ENCODE measurements at regions not wholly inside any gene's neighbourhood (a gene's known extent, or its start where the extent isn't known, plus 50 kb on each side); places are given as distances from the start of the nearest gene placed in this dataset.
"Not testable (repeated sequence)": the region's sequence is repeated elsewhere in the genome, so short reads cannot be mapped to it uniquely, and the experiment has no call there.

- DNase-seq (ENCODE audit: low spot score), result no peak
Measured at GRCh38 chr20:12458241-12458640, 540.5 kb downstream of the BTBD3 start.

DNA sequence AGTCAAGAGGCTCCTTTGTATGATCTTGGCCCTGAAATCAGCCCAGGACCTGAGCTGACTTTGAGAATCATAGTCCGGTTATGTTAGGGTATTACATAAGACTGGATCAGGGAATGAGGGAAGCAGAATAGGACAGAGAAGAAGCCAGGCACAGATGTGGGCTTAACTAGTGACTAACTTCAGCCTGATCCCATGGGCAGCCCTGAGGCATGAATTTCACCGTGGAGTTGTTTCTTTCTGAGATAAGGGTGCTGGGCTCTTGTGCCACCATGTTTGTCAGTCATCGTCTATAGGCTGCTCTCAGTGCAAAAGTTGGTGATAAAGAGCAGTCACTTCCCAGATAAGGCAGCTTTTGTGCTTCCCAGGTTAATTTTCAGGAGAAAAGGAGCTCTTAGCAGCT, 544.7 kb upstream of the SPTLC3 start:
- no peak for DNase-seq (ENCODE audit: low spot score)

- DNase-seq (ENCODE audit: low spot score), result no peak
Measured at GRCh38 chr20:12466915-12467314, 541.9 kb upstream of the SPTLC3 start.

GRCh38 chr20:12467758-12468157, 541.0 kb upstream of the SPTLC3 start:
- no peak for DNase-seq (ENCODE audit: low spot score)

DNA sequence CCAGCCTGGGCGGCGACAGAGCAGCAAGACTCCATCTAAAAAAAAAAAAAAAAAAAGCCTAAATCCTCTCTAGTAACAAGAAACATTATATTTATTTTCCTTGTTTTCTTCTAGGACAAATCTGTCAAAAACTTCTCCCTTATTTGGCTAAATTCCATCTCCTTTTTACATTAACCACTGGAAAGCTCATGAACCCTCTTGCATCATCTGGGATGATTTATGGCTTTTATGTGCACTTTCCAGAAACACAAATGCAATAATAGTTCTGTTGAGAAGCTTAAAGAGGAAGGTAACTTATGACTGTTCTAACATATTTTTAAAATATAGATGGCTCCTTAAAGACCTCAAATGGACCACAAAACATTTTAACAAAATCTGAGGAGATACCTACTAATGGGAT, 526.1 kb upstream of the SPTLC3 start:
- DNase-seq (ENCODE audit: low spot score), result no peak

DNA sequence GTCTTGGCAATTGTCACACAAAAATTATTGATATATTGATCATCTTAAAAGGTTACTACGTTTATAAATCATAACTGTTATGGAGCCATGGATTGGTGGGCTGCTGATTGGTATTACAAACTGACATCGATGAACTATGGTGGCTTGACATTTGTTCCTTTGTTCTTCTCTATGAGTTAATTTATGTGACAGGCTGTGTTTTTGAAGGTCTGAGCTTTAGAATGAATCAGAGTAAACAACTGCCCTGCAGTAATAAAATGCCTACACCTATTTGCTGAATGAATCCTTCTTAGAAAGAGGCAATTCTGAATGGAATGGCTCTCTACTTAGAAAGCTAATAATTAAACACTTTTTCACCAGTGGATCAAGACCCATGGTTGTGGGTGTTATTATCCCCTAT, 506.3 kb upstream of the SPTLC3 start:
- DNase-seq (ENCODE audit: low spot score), result no peak

GRCh38 chr20:12504779-12505178, 504.0 kb upstream of the SPTLC3 start:
- DNase-seq (ENCODE audit: low spot score), result no peak

DNA sequence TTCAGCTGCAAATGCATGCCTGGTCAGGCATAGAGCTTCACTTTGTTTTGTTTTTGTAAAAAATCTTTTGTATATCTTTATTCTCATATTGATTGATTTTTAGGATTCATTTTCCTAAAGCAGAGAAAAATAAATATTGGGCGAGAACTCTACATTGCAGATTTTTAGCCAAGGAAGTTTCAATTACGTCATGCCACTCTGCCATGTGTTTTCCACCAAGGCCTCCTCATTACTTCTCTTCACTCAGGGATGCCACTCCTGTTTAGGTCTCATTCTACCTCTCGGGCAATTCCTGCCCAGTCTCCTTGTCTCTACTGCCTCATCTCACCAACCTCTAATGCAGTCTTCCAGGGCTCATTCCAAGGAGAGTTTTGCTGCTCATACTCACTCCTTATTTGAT, 497.3 kb upstream of the SPTLC3 start:
- DNase-seq (ENCODE audit: low spot score), result no peak

DNA sequence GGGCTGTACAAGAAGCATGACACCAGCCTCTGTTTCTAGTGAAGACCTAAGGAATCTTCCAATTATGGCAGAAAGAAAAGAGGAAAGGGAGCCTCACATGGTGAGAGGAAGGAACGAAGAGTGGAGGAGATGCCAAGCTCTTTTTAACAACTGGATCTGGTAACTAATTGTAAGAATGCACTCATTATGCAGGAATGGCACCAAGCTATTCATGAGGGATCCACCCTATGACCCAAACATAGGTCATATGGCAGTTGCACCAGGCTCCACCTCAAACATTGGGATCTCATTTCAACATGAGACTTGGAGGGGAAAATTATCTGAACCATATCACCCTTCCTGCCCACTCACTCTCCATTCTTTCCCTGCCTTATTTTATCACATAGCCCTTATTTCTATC, 496.0 kb upstream of the SPTLC3 start:
- DNase-seq (ENCODE audit: low spot score), result no peak

- no peak for DNase-seq (ENCODE audit: low spot score)
Measured at GRCh38 chr20:12528104-12528503, 480.7 kb upstream of the SPTLC3 start.

DNA sequence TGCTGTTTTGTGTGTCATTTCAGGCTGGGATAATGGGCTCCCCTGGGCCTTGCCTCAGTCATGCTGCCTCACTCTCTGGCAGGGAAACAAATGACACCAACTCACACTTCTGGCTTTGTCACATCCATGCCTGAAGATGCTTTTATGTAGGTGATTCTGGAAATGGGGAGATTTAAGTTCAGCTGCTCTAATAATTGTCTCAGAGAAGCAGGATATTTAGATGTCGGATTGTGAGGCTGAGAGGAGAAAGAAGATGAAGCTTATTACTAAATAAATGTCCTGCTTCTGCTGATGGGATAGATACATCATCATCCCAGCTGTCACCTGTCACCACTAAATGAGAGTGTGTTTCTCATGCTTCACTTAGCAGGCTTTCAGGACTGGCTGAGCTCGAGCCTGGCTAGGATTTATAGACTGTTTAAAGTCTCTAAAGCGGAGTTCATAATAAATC, 480.2 kb upstream of the SPTLC3 start:
- DNase-seq (ENCODE audit: low spot score), result no peak

DNA sequence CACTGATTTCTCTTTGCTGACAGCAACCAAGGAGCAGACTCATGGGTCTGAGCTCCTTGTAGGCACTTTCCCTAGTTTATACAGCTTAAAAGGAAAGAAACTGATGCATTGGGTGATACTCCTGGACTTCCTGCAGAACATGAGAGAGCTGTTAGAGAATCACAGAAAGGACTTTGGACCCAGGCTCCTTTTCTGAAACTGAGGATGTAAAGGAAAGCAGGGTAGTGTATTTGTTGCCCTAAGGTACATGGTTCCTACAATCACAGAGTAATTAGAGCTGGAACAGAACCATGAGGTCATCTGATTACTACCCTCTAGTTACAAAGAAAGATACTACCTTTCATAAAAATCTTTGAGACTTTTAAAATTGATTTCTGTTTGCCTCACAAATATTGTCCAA, 477.1 kb upstream of the SPTLC3 start:
- DNase-seq (ENCODE audit: low spot score), result no peak

GRCh38 chr20:12535316-12535715, 473.5 kb upstream of the SPTLC3 start:
- DNase-seq (ENCODE audit: low spot score), result no peak

DNA sequence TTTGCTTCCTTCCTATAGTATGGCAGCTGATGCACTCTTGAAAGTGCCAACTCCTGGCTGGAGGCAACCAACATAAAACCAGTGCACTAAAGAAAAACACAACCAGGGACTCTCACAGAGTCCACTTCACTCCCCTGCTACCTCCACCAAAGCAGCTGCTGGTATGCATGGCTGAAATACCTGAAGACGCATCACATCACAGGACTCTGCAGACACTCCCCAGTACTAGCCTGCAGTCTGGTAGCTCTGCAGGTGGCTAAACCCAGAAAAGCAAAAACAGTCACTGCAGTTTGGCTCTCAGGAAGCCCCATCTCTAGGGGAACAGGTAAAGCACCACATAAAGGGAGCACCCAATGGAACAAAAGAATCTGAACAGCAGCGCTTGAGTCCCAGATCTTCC, 473.0 kb upstream of the SPTLC3 start:
- no peak for DNase-seq (ENCODE audit: low spot score)

DNA sequence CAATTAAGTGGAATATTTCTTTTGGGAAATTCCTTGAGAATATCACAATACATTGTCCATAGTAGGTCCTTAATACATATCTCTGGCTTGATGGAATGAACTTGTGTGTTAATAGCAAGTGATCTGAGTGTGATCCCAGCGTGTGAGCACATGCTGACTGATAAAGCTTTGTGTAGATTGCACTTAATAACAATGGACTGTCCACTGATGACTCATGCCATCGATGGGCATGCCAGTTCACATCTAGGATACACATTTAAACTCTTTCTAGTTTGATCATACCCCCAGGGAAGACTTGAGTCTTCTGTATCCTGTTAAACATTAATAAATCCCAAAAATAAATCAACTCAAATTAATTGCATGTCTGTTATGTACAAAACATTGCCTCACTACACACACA, 454.3 kb upstream of the SPTLC3 start:
- no peak for DNase-seq (ENCODE audit: low spot score)

DNA sequence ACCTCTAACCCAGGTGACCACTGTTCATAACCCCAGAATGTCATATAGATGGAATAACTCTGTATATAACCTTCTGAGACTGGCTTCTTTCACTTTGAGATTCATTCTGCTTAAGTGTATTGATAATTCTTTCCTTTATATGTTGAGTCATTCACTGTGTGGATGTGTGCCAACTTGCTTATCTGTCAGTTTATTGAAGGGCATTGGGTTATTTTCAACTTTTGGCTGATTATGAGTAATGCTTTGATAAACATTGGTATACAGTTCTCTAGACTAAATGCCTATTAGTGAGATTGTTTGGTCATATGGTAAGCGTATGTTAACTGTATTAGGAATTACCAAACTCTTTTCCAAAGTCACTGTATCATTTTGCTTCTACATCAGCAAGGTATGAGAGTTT, 453.4 kb upstream of the SPTLC3 start:
- peak; percentile 33 for DNase-seq (ENCODE audit: low spot score)

- DNase-seq (ENCODE audit: low spot score), result not testable (repeated sequence)
Measured at GRCh38 chr20:12555849-12556248, 452.9 kb upstream of the SPTLC3 start.

GRCh38 chr20:12557224-12557623, 451.5 kb upstream of the SPTLC3 start:
- no peak for DNase-seq (ENCODE audit: low spot score)

DNA sequence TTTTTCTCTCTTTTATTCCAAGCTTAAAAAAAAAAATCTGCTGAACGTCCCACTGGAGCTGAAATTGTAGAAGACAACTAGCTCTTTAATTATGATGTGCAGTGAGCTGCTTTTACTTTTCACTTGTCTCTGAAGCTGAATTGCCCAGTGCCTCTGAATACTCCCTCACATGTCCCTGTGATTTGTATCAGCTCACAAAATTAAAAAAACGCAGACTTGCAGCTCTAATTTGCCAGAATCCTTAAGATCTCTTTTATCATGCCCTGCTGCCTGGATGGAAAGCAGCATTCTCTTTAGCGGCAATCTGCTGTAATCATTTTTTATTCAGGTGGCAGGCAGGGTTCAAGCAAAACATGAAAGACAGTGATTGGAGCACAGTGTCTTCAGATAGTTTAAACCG, 443.8 kb upstream of the SPTLC3 start:
- no peak for DNase-seq (ENCODE audit: low spot score)

DNA sequence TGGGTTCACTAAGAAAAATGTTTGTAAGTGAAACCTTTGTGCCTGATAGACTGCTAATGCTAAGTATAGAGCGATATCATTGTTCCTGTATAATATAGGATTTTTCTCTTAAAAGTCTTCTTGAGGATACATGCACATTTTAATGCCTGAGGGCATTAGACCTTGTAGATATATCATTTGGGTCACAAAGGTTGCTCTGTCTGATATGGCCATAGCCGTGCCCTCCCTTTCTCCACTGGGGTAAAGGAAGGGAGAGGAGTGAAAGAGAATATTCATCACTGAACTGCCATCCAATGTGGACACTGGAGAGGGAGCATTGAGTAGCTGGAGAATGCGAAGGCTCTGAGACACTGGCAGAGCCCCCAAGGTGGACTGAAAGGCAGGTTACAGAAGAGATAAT, 442.2 kb upstream of the SPTLC3 start:
- no peak for DNase-seq (ENCODE audit: low spot score)

- peak; percentile 13 for DNase-seq (ENCODE audit: low spot score)
Measured at GRCh38 chr20:12570371-12570770, 438.4 kb upstream of the SPTLC3 start.

DNA sequence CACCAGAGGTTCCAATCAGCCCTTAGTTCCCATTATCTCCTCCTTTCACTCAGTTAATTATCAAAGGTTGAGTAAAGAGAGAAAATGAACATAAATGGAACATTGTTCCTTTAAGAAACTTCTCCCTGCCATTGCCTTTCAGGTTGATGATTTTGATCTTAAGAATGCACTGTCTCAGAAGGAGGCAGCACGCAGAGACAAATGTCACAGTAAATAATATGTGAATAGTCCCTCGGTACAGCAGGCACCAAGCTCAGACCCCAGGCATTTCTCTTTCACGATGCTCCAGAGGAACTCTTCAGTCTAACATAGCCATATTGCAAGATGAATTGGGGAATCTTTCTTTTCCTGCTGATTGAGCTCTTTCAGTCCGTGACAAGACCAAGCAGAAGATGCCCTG, 435.3 kb upstream of the SPTLC3 start:
- no peak for DNase-seq (ENCODE audit: low spot score)

GRCh38 chr20:12575352-12576095, 433.2 kb upstream of the SPTLC3 start:
- no peak for DNase-seq (ENCODE audit: low spot score)

DNA sequence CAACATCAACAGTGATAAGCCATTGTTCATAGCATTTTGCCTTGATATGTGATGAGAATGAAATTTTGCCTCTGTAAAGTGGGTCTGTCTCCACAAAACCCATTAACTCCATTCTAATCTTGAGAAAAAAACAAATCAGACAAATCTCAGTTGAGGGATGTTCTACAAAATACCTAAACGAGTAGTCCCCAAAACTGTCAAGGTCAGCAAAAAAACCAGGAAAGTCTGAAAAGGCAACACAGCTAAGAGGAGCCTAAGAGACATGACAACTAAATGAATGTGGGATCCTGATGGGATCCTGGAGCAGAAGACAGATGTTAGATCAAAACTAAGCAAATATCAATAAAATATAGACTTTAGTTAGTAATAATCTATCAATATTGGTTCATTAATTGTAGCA, 431.6 kb upstream of the SPTLC3 start:
- no peak for DNase-seq (ENCODE audit: low spot score)

Data from LoVo (cell line).